DMS153 treated with DMSO at 0.1 percent for 48 hours (cell line): ENCODE measurements at regions not wholly inside any gene's neighbourhood (a gene's known extent, or its start where the extent isn't known, plus 50 kb on each side); places are given as distances from the start of the nearest gene placed in this dataset.
"Not testable (repeated sequence)": the region's sequence is repeated elsewhere in the genome, so short reads cannot be mapped to it uniquely, and the experiment has no call there.

Experiments used
- DNase-seq: peaks from one replicate; lab custom pipeline; 2025; ENCODE audit not compliant: unreplicated experiment; lab: John Stamatoyannopoulos, UW

GRCh38 chr2:187610450-187610849 lies 56.2 kb upstream of the TFPI start:
- DNase-seq: not testable (repeated sequence)

- DNase-seq: no peak
Measured at GRCh38 chr2:187612857-187613256, 58.6 kb upstream of the TFPI start.

- no peak for DNase-seq
Measured at GRCh38 chr2:187614756-187615155, 60.5 kb upstream of the TFPI start.

GRCh38 chr2:187615364-187615763 lies 61.1 kb upstream of the TFPI start:
- DNase-seq: no peak

- no peak for DNase-seq
Measured at GRCh38 chr2:187615902-187616301, 61.7 kb upstream of the TFPI start.

GRCh38 chr2:187617120-187617519 lies 62.9 kb upstream of the TFPI start:
- no peak for DNase-seq

- no peak for DNase-seq
Measured at GRCh38 chr2:187617905-187618304, 63.7 kb upstream of the TFPI start.

GRCh38 chr2:187618813-187619212 lies 64.6 kb upstream of the TFPI start:
- no peak for DNase-seq

GRCh38 chr2:187627153-187627552 lies 72.9 kb upstream of the TFPI start:
- DNase-seq: no peak

- DNase-seq: not testable (repeated sequence)
Measured at GRCh38 chr2:187636731-187637391, 82.6 kb upstream of the TFPI start.

GRCh38 chr2:187637392-187637740 lies 83.1 kb upstream of the TFPI start:
- not testable (repeated sequence) for DNase-seq

- DNase-seq: not testable (repeated sequence)
Measured at GRCh38 chr2:187637771-187638170, 83.5 kb upstream of the TFPI start.

GRCh38 chr2:187638840-187639239 lies 84.6 kb upstream of the TFPI start:
- DNase-seq: no peak

GRCh38 chr2:187640926-187641510 lies 86.8 kb upstream of the TFPI start:
- DNase-seq: no peak

- DNase-seq: no peak
Measured at GRCh38 chr2:187642498-187642897, 88.3 kb upstream of the TFPI start.

- DNase-seq: no peak
Measured at GRCh38 chr2:187644486-187644885, 90.3 kb upstream of the TFPI start.

- DNase-seq: no peak
Measured at GRCh38 chr2:187644981-187645380, 90.7 kb upstream of the TFPI start.

GRCh38 chr2:187646556-187646955 lies 92.3 kb upstream of the TFPI start:
- no peak for DNase-seq

GRCh38 chr2:187654535-187654934 lies 100.3 kb upstream of the TFPI start:
- DNase-seq: peak; percentile 64

- DNase-seq: no peak
Measured at GRCh38 chr2:187655001-187655400, 100.8 kb upstream of the TFPI start.

GRCh38 chr2:187656123-187656522 lies 101.9 kb upstream of the TFPI start:
- no peak for DNase-seq

- no peak for DNase-seq
Measured at GRCh38 chr2:187658952-187659525, 104.8 kb upstream of the TFPI start.

- DNase-seq: not testable (repeated sequence)
Measured at GRCh38 chr2:187676050-187676449, 121.8 kb upstream of the TFPI start.
